Esophagus squamous epithelium (tissue), 5 donors: ENCODE measurements at regions not wholly inside any gene's neighbourhood (a gene's known extent, or its start where the extent isn't known, plus 50 kb on each side); places are given as distances from the start of the nearest gene placed in this dataset.
A peak's percentile ranks its signal among the peaks of the same experiment; 100 is the strongest.

Experiments
- DNase-seq: peaks from one replicate; lab custom pipeline; 2025; lab: John Stamatoyannopoulos, UW
- H3K27ac ChIP-seq, 4 donors: fragments of 200-600 bp; sonication (generic); one replicate each; pipeline ENCODE4 v1.5.1; 2016 to 2019; ENCODE audit warnings: mild to moderate bottlenecking in 1 of 4
- H3K27me3 ChIP-seq, 4 donors: fragments of 200-600 bp; sonication (generic); 1 replicate in 3 of 4; 2 replicates in 1 of 4; pipeline versions ENCODE4 v1.5.1 to v1.6.0; 2017 to 2021; ENCODE audit warnings: antibody characterized with exemption in 1 of 4
- H3K36me3 ChIP-seq, 3 donors: fragments of 200-600 bp; sonication (generic); one replicate each; pipeline ENCODE4 v1.5.1; 2016 to 2019
- H3K4me1 ChIP-seq, 3 donors: fragments of 200-600 bp; sonication (generic); one replicate each; pipeline ENCODE4 v1.5.1; 2017 to 2019
- H3K4me3 ChIP-seq, 4 donors: fragments of 200-600 bp; sonication (generic); 1 replicate in 3 of 4; 2 replicates in 1 of 4; pipeline ENCODE4 v1.5.1; 2016 to 2019; ENCODE audit warnings: mild to moderate bottlenecking in 2 of 4, moderate library complexity in 1 of 4
- H3K9me3 ChIP-seq, 3 donors: fragments of 200-600 bp; sonication (generic); one replicate each; pipeline ENCODE4 v1.5.1; 2016 to 2019
- POLR2A ChIP-seq, 4 donors: fragments of 450-650 bp; IDR thresholded peaks; one replicate each; pipeline ENCODE4 v1.6.1; 2017; ENCODE audit warnings: antibody characterized with exemption in 4 of 4, mild to moderate bottlenecking in 4 of 4, moderate library complexity in 3 of 4
- WGBS, 2 donors: methylation state at CpG; one replicate each; pipeline ENCODE4 v1.1.5; 2018; 5-methylcytosine and 5-hydroxymethylcytosine counted together
- intact Hi-C: fragments of 100-400 bp; cut with DNase I; formaldehyde crosslinking; loops from one replicate; pipeline ENCODE4 v1.15.0; 2022
- TF ChIP-seq, protein P1 (sequence below), 6 experiments: fragments of 450-650 bp in 4 of 6; fragments of 200-600 bp in 2 of 6; sonication (generic) in 2 of 6; IDR thresholded peaks; one replicate each; pipeline ENCODE4 v1.5.1; 2016 to 2019; ENCODE audit warnings: antibody characterized with exemption in 6 of 6, mild to moderate bottlenecking in 4 of 6, moderate library complexity in 4 of 6
- donor health status: DM: yes; HTN: yes; CAD: no.

DNA sequence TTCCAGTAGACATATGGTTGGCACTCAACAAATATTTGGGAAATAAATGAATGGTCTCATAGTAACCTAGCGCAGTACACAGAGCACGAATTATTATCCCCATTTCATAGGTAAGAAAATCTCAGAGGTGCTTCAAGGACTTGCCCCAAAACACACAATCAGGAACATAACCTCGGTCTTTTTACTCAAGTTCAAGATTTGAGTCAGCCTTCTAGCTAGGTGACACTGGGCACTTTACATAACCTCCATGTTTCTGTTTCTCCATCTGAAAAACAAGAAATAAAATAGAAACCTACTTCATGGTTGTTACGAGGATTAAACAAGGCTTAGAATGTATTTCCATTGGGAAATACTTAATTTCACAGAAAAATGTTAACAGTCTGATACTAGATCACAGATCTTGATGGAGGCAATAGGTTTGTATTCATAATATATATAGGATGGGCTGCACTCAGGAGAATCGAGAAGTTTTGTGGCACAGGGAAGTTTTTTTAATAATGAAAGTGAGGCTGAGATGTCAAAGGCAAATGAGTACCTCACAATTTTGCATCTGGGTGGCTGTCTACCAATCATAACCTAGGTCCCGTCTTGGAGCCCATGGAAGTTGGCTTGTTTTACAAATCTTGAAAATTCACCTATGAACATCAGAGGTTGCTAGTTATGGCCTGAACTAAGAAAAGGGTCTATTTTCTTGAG is 147.4 kb upstream of the ZC3H12C start:
- peaks cover 0 to 17% (median 3%) of the 10 kb centered on the region in 3 donors for H3K4me1 ChIP-seq
- TF ChIP-seq, protein P1, sequence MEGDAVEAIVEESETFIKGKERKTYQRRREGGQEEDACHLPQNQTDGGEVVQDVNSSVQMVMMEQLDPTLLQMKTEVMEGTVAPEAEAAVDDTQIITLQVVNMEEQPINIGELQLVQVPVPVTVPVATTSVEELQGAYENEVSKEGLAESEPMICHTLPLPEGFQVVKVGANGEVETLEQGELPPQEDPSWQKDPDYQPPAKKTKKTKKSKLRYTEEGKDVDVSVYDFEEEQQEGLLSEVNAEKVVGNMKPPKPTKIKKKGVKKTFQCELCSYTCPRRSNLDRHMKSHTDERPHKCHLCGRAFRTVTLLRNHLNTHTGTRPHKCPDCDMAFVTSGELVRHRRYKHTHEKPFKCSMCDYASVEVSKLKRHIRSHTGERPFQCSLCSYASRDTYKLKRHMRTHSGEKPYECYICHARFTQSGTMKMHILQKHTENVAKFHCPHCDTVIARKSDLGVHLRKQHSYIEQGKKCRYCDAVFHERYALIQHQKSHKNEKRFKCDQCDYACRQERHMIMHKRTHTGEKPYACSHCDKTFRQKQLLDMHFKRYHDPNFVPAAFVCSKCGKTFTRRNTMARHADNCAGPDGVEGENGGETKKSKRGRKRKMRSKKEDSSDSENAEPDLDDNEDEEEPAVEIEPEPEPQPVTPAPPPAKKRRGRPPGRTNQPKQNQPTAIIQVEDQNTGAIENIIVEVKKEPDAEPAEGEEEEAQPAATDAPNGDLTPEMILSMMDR (IDR thresholded peaks at IDR 0.05): no peak
- TF ChIP-seq POLR2A (IDR thresholded peaks at IDR 0.05): no peak
- no peaks in the 10 kb centered on the region for H3K36me3 ChIP-seq
- H3K27ac ChIP-seq: peak overlapping the region in 1 of 4 donors; percentile 48
- peak overlapping the region in 1 of 4 donors; percentile 54 for H3K4me3 ChIP-seq
- DNase-seq: no peak
- no peaks in the 10 kb centered on the region for H3K27me3 ChIP-seq
- intact Hi-C loops: loop anchor here (5.0 kb wide), 2 partner anchors 142 to 432 kb away; no protein-coding TSS in a partner anchor
- 46 to 47% methylated on average over 6 of the region's 6 CpGs for WGBS, 2 donors
- no peaks in the 10 kb centered on the region for H3K9me3 ChIP-seq

DNA sequence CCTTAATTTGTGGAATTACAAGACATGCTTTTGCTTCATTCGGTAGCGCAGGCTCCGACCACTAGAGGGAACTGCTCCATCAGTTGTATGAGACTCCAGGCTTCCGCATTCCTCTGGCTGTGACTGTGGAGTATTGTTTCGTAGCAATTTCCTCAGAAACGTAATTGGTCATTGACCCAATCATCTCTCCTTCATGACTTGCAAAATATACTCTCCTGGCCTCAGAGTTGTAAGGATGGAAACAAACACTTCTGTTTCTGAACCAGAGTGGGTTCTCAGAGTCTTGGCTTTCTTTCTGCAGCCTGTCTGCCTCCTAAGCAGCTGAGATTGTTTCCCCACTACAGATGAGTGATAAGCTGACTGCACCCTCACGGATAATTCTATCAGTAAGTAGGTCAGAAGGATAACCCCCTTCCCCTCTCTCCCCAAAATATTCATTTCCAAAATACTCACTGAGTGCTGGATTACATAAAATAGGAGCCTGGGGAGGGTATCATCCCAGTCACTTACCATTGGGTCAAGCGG is 146.8 kb upstream of the ZC3H12C start:
- Histone ChIP-seq H3K27me3 (no peaks in the 10 kb centered on the region), H3K4me1 (peaks cover 0 to 11% (median 3%) of the 10 kb centered on the region in 3 donors), H3K9me3 (no peaks in the 10 kb centered on the region), H3K36me3 (no peaks in the 10 kb centered on the region), H3K27ac (peak overlapping the region; percentile 48 to 72 (median 54)), H3K4me3 (peak overlapping the region in 3 of 4 donors; percentile 6 to 54 (median 12))
- TF ChIP-seq POLR2A (IDR thresholded peaks at IDR 0.05): peak in 1 of 4 donors; percentile 12
- TF ChIP-seq, protein P1 (IDR thresholded peaks at IDR 0.05): peak; percentile 73 to 95 (median 88)
- 11 to 12% methylated on average over 8 of the region's 8 CpGs for WGBS, 2 donors
- intact Hi-C loops: loop anchor here (5.0 kb wide), 2 partner anchors 141 to 431 kb away; no protein-coding TSS in a partner anchor
- peak; percentile 14 for DNase-seq

DNA sequence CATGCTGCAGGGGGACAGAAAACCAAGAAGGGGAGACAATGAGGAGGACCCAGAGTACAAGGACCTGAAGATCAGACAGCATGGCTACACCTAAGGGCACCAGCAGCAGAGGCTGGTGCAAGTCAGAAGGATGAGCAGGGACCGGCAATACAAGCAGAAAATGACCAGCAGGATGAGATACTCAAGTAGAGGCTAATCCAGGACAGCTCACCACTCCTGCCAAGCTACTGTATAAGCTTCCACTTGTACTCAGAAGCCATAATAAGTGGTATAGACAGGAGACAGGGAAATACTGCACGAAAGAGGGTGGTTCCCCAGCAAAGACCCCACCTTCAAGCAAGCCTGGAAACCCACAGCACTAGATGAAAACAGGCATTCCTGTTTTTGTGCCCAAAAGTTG is 138.7 kb upstream of the ZC3H12C start:
- TF ChIP-seq, protein P1 (IDR thresholded peaks at IDR 0.05): no peak
- no peak for TF ChIP-seq POLR2A (IDR thresholded peaks at IDR 0.05)
- Histone ChIP-seq H3K27me3 (peaks cover 0 to 3% (median 0%) of the 10 kb centered on the region in 4 donors), H3K27ac (no peak overlapping the region), H3K4me3 (no peak overlapping the region), H3K9me3 (no peaks in the 10 kb centered on the region), H3K36me3 (no peaks in the 10 kb centered on the region), H3K4me1 (no peaks in the 10 kb centered on the region)
- WGBS, 2 donors: 77 to 93% methylated on average over 2 of the region's 2 CpGs
- intact Hi-C loops: loop anchor here (10.0 kb wide), 1 partner anchor 230 kb away; no protein-coding TSS in a partner anchor
- DNase-seq: no peak

DNA sequence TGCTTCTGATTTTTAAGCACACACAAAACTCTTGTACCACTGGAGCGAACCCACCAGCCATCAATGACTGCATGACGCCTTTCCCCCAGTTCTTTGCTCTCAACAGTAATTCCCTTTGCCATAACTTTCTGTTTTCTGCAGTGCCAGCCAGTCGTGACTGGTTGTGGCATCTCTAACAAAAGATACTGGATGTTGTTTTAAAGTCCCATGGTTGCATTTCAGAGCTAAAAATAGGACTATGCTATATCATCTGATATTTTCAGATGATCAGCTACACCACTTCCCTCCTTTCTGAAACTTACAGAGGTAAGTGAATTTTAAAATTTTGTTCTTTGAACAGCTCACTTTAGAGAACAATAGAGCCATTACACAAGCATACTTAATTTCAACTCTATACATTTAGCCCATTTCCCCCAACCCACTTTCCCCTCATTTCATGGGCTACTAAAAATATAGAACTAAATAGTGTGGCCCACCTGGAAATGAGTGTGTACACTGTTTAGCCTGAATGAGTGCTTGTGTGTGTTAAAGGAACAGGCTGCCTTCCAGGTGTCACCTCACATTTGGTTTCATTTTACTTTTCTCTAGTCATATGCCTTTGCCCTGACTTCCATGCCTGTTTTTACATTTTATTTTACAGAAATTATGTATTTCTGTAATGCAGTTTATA is 136.9 kb upstream of the ZC3H12C start:
- intact Hi-C loops: loop anchor here (10.0 kb wide), 1 partner anchor 229 kb away; no protein-coding TSS in a partner anchor
- Histone ChIP-seq H3K27me3 (peaks cover 0 to 3% (median 0%) of the 10 kb centered on the region in 4 donors), H3K9me3 (no peaks in the 10 kb centered on the region), H3K4me1 (peaks cover 0 to 4% (median 0%) of the 10 kb centered on the region in 3 donors), H3K27ac (no peak overlapping the region), H3K4me3 (no peak overlapping the region), H3K36me3 (no peaks in the 10 kb centered on the region)
- WGBS, 2 donors: 66 to 71% methylated on average over 3 of the region's 3 CpGs
- TF ChIP-seq, protein P1 (IDR thresholded peaks at IDR 0.05): no peak
- no peak for TF ChIP-seq POLR2A (IDR thresholded peaks at IDR 0.05)
- no peak for DNase-seq
